ENCODE measurements at regions not wholly inside any gene's neighbourhood (a gene's known extent, or its start where the extent isn't known, plus 50 kb on each side); places are given as distances from the start of the nearest gene placed in this dataset.

- H3K4me3 ChIP-seq: no peak overlapping the region
- intact Hi-C loops (cut with DNase I): no loop called here
- no peaks in the 10 kb centered on the region for H3K36me3 ChIP-seq
- DNase-seq (ENCODE audit: low spot score): no peak
- no peaks in the 10 kb centered on the region for H3K27me3 ChIP-seq (replicated peaks; ENCODE audit: insufficient read depth)
- H3K4me1 ChIP-seq (replicated peaks): no peaks in the 10 kb centered on the region
- H3K27ac ChIP-seq: no peak overlapping the region
- H3K9me3 ChIP-seq: no peaks in the 10 kb centered on the region
- 91% methylated on average over 7 of the region's 7 CpGs for WGBS
- TF ChIP-seq CTCF (IDR thresholded peaks at IDR 0.05) (no peak), POLR2A (IDR thresholded peaks at IDR 0.05) (no peak), POLR2AphosphoS5 (IDR thresholded peaks at IDR 0.05) (no peak)
Observed at GRCh38 chr4:23648854-23649596, 240.8 kb downstream of the PPARGC1A start.

- Histone ChIP-seq H3K4me3 (no peak overlapping the region), H3K27ac (no peak overlapping the region), H3K4me1 (replicated peaks) (no peaks in the 10 kb centered on the region), H3K27me3 (replicated peaks; ENCODE audit: insufficient read depth) (no peaks in the 10 kb centered on the region), H3K9me3 (no peaks in the 10 kb centered on the region), H3K36me3 (no peaks in the 10 kb centered on the region)
- no peak for DNase-seq (ENCODE audit: low spot score)
- WGBS: 81% methylated on average over 1 of the region's 1 CpG
- TF ChIP-seq POLR2A (IDR thresholded peaks at IDR 0.05) (no peak), POLR2AphosphoS5 (IDR thresholded peaks at IDR 0.05) (no peak), CTCF (IDR thresholded peaks at IDR 0.05) (no peak)
- intact Hi-C loops (cut with DNase I): no loop called here
Observed at GRCh38 chr4:23635468-23635867, 254.4 kb downstream of the PPARGC1A start.

GRCh38 chr4:23631255-23631950 is 258.4 kb downstream of the PPARGC1A start:
- no peaks in the 10 kb centered on the region for H3K27me3 ChIP-seq (replicated peaks; ENCODE audit: insufficient read depth)
- 61% methylated on average over 4 of the region's 4 CpGs for WGBS
- H3K27ac ChIP-seq: no peak overlapping the region
- TF ChIP-seq POLR2A (IDR thresholded peaks at IDR 0.05) (no peak), POLR2AphosphoS5 (IDR thresholded peaks at IDR 0.05) (no peak), CTCF (IDR thresholded peaks at IDR 0.05) (no peak)
- DNase-seq (ENCODE audit: low spot score): peak; percentile 5
- no peaks in the 10 kb centered on the region for H3K36me3 ChIP-seq
- no peak overlapping the region for H3K4me3 ChIP-seq
- no peaks in the 10 kb centered on the region for H3K4me1 ChIP-seq (replicated peaks)
- H3K9me3 ChIP-seq: no peaks in the 10 kb centered on the region
- intact Hi-C loops (cut with DNase I): no loop called here

- no peaks in the 10 kb centered on the region for H3K9me3 ChIP-seq
- H3K36me3 ChIP-seq: no peaks in the 10 kb centered on the region
- no peaks in the 10 kb centered on the region for H3K4me1 ChIP-seq (replicated peaks)
- no peaks in the 10 kb centered on the region for H3K27me3 ChIP-seq (replicated peaks; ENCODE audit: insufficient read depth)
- no peak overlapping the region for H3K27ac ChIP-seq
- intact Hi-C loops (cut with DNase I): no loop called here
- no peak overlapping the region for H3K4me3 ChIP-seq
- no peak for TF ChIP-seq CTCF (IDR thresholded peaks at IDR 0.05)
- no peak for DNase-seq (ENCODE audit: low spot score)
Observed at GRCh38 chr4:23630110-23630509, 259.7 kb downstream of the PPARGC1A start.

GRCh38 chr4:23629421-23629820 is 260.4 kb downstream of the PPARGC1A start:
- H3K4me3 ChIP-seq: no peak overlapping the region
- no peak overlapping the region for H3K27ac ChIP-seq
- WGBS: 41% methylated on average over 2 of the region's 2 CpGs
- no peaks in the 10 kb centered on the region for H3K36me3 ChIP-seq
- DNase-seq (ENCODE audit: low spot score): no peak
- intact Hi-C loops (cut with DNase I): no loop called here
- no peak for TF ChIP-seq POLR2A (IDR thresholded peaks at IDR 0.05)
- no peak for TF ChIP-seq CTCF (IDR thresholded peaks at IDR 0.05)
- no peak for TF ChIP-seq POLR2AphosphoS5 (IDR thresholded peaks at IDR 0.05)
- no peaks in the 10 kb centered on the region for H3K27me3 ChIP-seq (replicated peaks; ENCODE audit: insufficient read depth)
- H3K4me1 ChIP-seq (replicated peaks): no peaks in the 10 kb centered on the region
- H3K9me3 ChIP-seq: no peaks in the 10 kb centered on the region

Measured in prostate gland (tissue), 2 donors.